ENCODE measurements at regions not wholly inside any gene's neighbourhood (a gene's known extent, or its start where the extent isn't known, plus 50 kb on each side); places are given as distances from the start of the nearest gene placed in this dataset.

DNA sequence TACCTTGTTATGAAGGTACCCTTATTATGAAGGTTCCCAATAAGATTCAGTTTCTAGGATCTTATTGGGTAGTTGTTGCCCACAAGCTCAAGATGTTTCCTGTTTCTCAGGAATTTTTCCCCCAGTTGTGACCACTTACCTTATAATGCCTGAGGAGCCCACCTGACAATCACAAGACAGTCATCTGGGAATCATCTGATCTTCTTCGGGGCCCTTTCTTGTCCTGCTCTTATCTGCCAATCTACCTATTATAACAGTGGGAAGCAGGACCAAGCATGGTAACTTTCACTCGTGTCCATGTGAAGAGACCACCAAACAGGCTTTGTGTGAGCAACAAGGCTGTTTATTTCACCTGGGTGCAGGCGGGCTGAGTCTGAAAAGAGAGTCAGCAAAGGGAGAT, 825.5 kb downstream of the BCL11B start:
- Histone ChIP-seq H3K36me3 (ENCODE audit: control insufficient read depth, insufficient read depth, low read length) (no peaks in the 10 kb centered on the region), H3K4me3 (replicated peaks; ENCODE audit: low read depth, low read length) (no peak overlapping the region), H3K27me3 (replicated peaks; ENCODE audit: control insufficient read depth, insufficient read depth, low read length) (no peaks in the 10 kb centered on the region)
- TF ChIP-seq, protein P1, sequence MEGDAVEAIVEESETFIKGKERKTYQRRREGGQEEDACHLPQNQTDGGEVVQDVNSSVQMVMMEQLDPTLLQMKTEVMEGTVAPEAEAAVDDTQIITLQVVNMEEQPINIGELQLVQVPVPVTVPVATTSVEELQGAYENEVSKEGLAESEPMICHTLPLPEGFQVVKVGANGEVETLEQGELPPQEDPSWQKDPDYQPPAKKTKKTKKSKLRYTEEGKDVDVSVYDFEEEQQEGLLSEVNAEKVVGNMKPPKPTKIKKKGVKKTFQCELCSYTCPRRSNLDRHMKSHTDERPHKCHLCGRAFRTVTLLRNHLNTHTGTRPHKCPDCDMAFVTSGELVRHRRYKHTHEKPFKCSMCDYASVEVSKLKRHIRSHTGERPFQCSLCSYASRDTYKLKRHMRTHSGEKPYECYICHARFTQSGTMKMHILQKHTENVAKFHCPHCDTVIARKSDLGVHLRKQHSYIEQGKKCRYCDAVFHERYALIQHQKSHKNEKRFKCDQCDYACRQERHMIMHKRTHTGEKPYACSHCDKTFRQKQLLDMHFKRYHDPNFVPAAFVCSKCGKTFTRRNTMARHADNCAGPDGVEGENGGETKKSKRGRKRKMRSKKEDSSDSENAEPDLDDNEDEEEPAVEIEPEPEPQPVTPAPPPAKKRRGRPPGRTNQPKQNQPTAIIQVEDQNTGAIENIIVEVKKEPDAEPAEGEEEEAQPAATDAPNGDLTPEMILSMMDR (IDR thresholded peaks at IDR 0.05; ENCODE audit: insufficient read depth, low read length, poor library complexity, severe bottlenecking), result no peak
- DNase-seq (ENCODE audit: extremely low read depth, insufficient read length), result no peak

DNA sequence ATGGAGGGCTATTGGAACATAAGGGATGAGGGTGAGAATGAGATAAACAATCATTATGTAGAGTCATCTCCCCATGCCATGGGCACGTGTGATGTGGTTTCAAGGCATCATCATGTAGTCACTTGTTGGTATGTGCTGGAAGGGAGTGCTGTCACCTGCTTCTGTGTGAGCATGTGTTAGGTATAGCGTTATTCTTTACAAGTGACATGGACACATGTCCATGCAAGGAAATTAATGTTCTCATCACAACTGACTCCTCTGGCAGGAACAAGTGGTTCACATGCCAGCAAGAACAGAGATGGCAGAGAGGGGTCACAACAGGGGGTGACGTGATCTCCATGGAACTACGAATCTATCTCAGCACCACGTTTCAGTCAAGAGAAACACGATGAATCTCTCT, 815.8 kb downstream of the BCL11B start:
- TF ChIP-seq, protein P1 (IDR thresholded peaks at IDR 0.05; ENCODE audit: insufficient read depth, low read length, poor library complexity, severe bottlenecking), result no peak
- no peak for DNase-seq (ENCODE audit: extremely low read depth, insufficient read length)
- H3K27me3 ChIP-seq (replicated peaks; ENCODE audit: control insufficient read depth, insufficient read depth, low read length), result no peaks in the 10 kb centered on the region

DNA sequence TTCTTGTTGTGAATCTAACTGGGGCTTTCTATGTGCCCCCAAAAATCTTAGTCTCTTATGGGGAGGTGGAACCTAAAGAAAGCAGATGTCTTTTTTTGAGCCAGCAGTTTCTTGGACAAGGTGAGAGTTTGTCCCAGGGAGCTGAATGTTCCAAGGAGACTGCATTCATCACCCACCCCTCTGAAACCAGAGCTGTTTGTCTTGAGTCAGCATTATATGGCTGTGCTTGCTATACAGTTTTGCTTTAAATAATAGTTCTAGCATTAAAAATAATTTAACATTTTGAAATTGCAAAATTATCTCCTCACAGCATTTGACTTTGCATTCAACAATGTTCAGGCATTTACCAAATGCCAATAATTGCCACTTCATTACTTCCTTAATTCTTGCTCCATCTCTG, 813.3 kb downstream of the BCL11B start:
- H3K4me3 ChIP-seq (replicated peaks; ENCODE audit: low read depth, low read length), result no peak overlapping the region
- TF ChIP-seq, protein P1 (IDR thresholded peaks at IDR 0.05; ENCODE audit: insufficient read depth, low read length, poor library complexity, severe bottlenecking), result no peak
- no peak for DNase-seq (ENCODE audit: extremely low read depth, insufficient read length)
- no peaks in the 10 kb centered on the region for H3K27me3 ChIP-seq (replicated peaks; ENCODE audit: control insufficient read depth, insufficient read depth, low read length)
- no peaks in the 10 kb centered on the region for H3K36me3 ChIP-seq (ENCODE audit: control insufficient read depth, insufficient read depth, low read length)

More for the DNA sequence above, 815.8 kb downstream of the BCL11B start:
- Histone ChIP-seq H3K4me3 (replicated peaks; ENCODE audit: low read depth, low read length) (no peak overlapping the region), H3K36me3 (ENCODE audit: control insufficient read depth, insufficient read depth, low read length) (no peaks in the 10 kb centered on the region)

DNA sequence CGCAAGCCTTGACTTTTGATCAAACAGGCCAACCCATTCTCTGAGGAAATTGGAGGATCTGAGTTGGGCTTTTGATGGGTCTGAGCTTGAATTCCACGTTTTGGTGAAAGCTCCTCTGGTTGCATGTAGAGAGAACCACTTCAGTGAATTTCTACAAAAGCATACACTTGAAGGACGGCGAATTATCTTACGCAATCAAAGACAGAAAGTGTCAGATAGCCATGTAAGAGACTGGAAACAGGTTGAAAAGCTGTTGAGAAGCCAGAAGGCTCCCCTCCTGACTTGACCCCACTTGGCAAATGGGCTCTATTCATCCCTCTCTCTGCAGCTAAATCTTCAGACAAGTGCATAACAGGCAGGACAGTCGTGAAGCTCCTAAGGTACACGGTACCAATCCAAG, 809.1 kb downstream of the BCL11B start:
- Histone ChIP-seq H3K36me3 (ENCODE audit: control insufficient read depth, insufficient read depth, low read length) (no peaks in the 10 kb centered on the region), H3K4me3 (replicated peaks; ENCODE audit: low read depth, low read length) (no peak overlapping the region), H3K27me3 (replicated peaks; ENCODE audit: control insufficient read depth, insufficient read depth, low read length) (no peaks in the 10 kb centered on the region)
- DNase-seq (ENCODE audit: extremely low read depth, insufficient read length), result no peak
- TF ChIP-seq, protein P1 (IDR thresholded peaks at IDR 0.05; ENCODE audit: insufficient read depth, low read length, poor library complexity, severe bottlenecking), result no peak

DNA sequence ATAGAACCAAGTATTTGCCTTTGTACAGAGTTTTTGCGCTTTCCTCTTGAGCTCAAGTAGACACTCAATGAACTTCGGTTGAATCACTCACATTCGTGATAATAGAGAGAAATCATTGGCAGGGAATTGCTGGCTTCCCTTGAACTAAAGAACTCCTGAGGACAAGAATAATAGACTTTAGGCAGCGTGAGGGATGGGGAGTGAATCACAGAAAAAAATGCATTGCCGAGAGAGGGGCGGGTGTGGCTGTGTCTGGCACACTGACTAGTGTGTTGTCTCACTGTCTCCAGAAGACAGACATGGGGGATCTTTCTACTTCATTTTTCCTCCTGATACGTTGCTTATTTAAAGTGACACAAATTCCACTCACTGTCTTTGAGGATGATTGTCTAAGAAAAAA, 805.2 kb downstream of the BCL11B start:
- H3K4me3 ChIP-seq (replicated peaks; ENCODE audit: low read depth, low read length), result no peak overlapping the region
- no peak for DNase-seq (ENCODE audit: extremely low read depth, insufficient read length)
- no peaks in the 10 kb centered on the region for H3K36me3 ChIP-seq (ENCODE audit: control insufficient read depth, insufficient read depth, low read length)
- no peaks in the 10 kb centered on the region for H3K27me3 ChIP-seq (replicated peaks; ENCODE audit: control insufficient read depth, insufficient read depth, low read length)
- TF ChIP-seq, protein P1 (IDR thresholded peaks at IDR 0.05; ENCODE audit: insufficient read depth, low read length, poor library complexity, severe bottlenecking), result no peak

DNA sequence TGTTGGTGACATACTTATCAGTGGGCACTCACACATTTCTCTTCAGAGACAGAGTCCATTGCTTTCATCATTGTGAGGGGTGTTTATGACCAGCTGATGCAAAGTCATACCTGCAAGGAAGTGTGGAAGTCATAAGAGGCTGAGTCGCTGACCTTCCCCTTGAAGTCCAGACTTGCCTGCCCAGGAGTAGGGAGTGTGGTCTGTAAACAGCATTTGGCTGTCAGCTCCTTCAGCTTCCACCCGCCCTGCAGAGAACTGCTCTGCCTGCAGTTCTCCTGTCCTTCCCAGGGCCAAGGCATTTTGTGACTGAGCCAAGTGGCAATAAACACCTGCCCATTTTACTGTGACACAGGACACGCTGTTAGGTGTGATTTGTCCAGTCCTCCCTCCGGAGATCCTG, 801.3 kb downstream of the BCL11B start:
- no peaks in the 10 kb centered on the region for H3K36me3 ChIP-seq (ENCODE audit: control insufficient read depth, insufficient read depth, low read length)
- TF ChIP-seq, protein P1 (IDR thresholded peaks at IDR 0.05; ENCODE audit: insufficient read depth, low read length, poor library complexity, severe bottlenecking), result no peak
- no peaks in the 10 kb centered on the region for H3K27me3 ChIP-seq (replicated peaks; ENCODE audit: control insufficient read depth, insufficient read depth, low read length)
- no peak overlapping the region for H3K4me3 ChIP-seq (replicated peaks; ENCODE audit: low read depth, low read length)
- DNase-seq (ENCODE audit: extremely low read depth, insufficient read length), result no peak

Measured in GM06990 (cell line).